A673 (cell line): ENCODE measurements at regions not wholly inside any gene's neighbourhood (a gene's known extent, or its start where the extent isn't known, plus 50 kb on each side); places are given as distances from the start of the nearest gene placed in this dataset.

ENCODE experiments used
- BruUV-seq: library from RNA; stranded (reverse); fragments of 400-500 nt; replicated peaks from 2 replicates; lab custom pipeline; 2021; lab: Mats Ljungman, UMichigan
- CTCF ChIA-PET: fragments of 300-600 bp; sonication (Branson Sonifier 250); formaldehyde crosslinking; loops from one replicate; lab custom pipeline; 2022; ENCODE audit warnings: antibody characterized with exemption; lab: Charles Lee
- POLR2A ChIA-PET: fragments of 300-600 bp; sonication (Branson Sonifier 250); formaldehyde crosslinking; loops from one replicate; lab custom pipeline; 2022; ENCODE audit warnings: antibody characterized with exemption; ENCODE audit not compliant: low non-redundant PET; lab: Charles Lee
- DNase-seq: peaks from one replicate; pipeline ENCODE4 v3.0.0-alpha.2; 2015; ENCODE audit warnings: low spot score
- H3K27ac ChIP-seq: fragments of 200-600 bp; sonication (generic); 2 replicates; pipeline ENCODE4 v1.5.1; 2016; ENCODE audit warnings: mixed run types, low read depth, mild to moderate bottlenecking, mixed read lengths, antibody characterized with exemption, low read length; ENCODE audit not compliant: poor library complexity, severe bottlenecking
- H3K27me3 ChIP-seq: fragments of 200-600 bp; sonication (generic); replicated peaks from 2 replicates; pipeline ENCODE4 v1.6.1; 2017; ENCODE audit warnings: mixed run types, low read depth, mild to moderate bottlenecking, mixed read lengths, antibody characterized with exemption, low read length; ENCODE audit not compliant: insufficient read depth, poor library complexity
- H3K36me3 ChIP-seq: fragments of 200-600 bp; sonication (generic); 2 replicates; pipeline ENCODE4 v1.6.1; 2016; ENCODE audit warnings: mixed run types, mild to moderate bottlenecking, mixed read lengths, antibody characterized with exemption, low read length; ENCODE audit not compliant: insufficient read depth, poor library complexity, severe bottlenecking
- H3K4me1 ChIP-seq: fragments of 200-600 bp; sonication (generic); 2 replicates; pipeline ENCODE4 v1.6.1; 2017; ENCODE audit warnings: mixed run types, mild to moderate bottlenecking, mixed read lengths, antibody characterized with exemption, low read length; ENCODE audit not compliant: insufficient read depth, poor library complexity, severe bottlenecking
- H3K4me3 ChIP-seq: fragments of 200-600 bp; sonication (generic); 2 replicates; pipeline ENCODE4 v1.5.1; 2016; ENCODE audit warnings: low read depth, mixed run types, mild to moderate bottlenecking, mixed read lengths, low read length; ENCODE audit not compliant: poor library complexity, severe bottlenecking
- H3K9me3 ChIP-seq: fragments of 200-600 bp; sonication (generic); 2 replicates; pipeline ENCODE4 v1.6.1; 2016; ENCODE audit warnings: mixed run types, low read depth, mild to moderate bottlenecking, mixed read lengths, antibody characterized with exemption, low read length; ENCODE audit not compliant: poor library complexity, severe bottlenecking
- EZH2 ChIP-seq: fragments of 200-600 bp; sonication (generic); IDR thresholded peaks from 2 replicates; pipeline ENCODE4 v1.6.1; 2017; ENCODE audit warnings: borderline replicate concordance, low read depth, mild to moderate bottlenecking, mixed read lengths, antibody characterized with exemption, low read length; ENCODE audit not compliant: poor library complexity, severe bottlenecking
- intact Hi-C: fragments of 100-400 bp; cut with micrococcal nuclease; formaldehyde crosslinking; loops from one replicate; pipeline ENCODE4 v1.10.0; 2022; ENCODE audit not compliant: unreplicated experiment
- TF ChIP-seq, protein P1 (sequence below): fragments of 300-800, 200-600 bp; sonication (generic); conservative IDR thresholded peaks from 2 replicates; pipeline ENCODE4 v1.5.1; 2017; ENCODE audit warnings: low read depth, mild to moderate bottlenecking, antibody characterized with exemption, low read length, moderate library complexity, mixed read lengths

- CTCF ChIA-PET = interaction anchor here (0.9 kb wide), 1 partner anchor 696 kb away, joined by 3 read pairs; no protein-coding TSS in a partner anchor
- no peaks in the 10 kb centered on the region for H3K27me3 ChIP-seq
- POLR2A ChIA-PET = no interaction called here
Observed at GRCh38 chr5:36363744-36364143, 62.0 kb upstream of the RANBP3L start.

GRCh38 chr5:36364473-36364872, 62.8 kb upstream of the RANBP3L start:
- DNase-seq = no peak
- H3K4me3 ChIP-seq = no peak overlapping the region
- intact Hi-C loops = no loop called here
- TF ChIP-seq, protein P1, sequence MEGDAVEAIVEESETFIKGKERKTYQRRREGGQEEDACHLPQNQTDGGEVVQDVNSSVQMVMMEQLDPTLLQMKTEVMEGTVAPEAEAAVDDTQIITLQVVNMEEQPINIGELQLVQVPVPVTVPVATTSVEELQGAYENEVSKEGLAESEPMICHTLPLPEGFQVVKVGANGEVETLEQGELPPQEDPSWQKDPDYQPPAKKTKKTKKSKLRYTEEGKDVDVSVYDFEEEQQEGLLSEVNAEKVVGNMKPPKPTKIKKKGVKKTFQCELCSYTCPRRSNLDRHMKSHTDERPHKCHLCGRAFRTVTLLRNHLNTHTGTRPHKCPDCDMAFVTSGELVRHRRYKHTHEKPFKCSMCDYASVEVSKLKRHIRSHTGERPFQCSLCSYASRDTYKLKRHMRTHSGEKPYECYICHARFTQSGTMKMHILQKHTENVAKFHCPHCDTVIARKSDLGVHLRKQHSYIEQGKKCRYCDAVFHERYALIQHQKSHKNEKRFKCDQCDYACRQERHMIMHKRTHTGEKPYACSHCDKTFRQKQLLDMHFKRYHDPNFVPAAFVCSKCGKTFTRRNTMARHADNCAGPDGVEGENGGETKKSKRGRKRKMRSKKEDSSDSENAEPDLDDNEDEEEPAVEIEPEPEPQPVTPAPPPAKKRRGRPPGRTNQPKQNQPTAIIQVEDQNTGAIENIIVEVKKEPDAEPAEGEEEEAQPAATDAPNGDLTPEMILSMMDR = no peak
- TF ChIP-seq EZH2 = no peak
- no peaks in the 10 kb centered on the region for H3K9me3 ChIP-seq
- no peaks in the 10 kb centered on the region for H3K36me3 ChIP-seq
- ChIA-PET CTCF (no interaction called here), POLR2A (no interaction called here)
- BruUV-seq = no TSS peak
- H3K4me1 ChIP-seq = no peaks in the 10 kb centered on the region
- H3K27ac ChIP-seq = no peak overlapping the region
- no peaks in the 10 kb centered on the region for H3K27me3 ChIP-seq

More at GRCh38 chr5:36363744-36364143, 62.0 kb upstream of the RANBP3L start:
- Histone ChIP-seq H3K4me3 (no peak overlapping the region), H3K4me1 (no peaks in the 10 kb centered on the region), H3K36me3 (no peaks in the 10 kb centered on the region), H3K27ac (no peak overlapping the region), H3K9me3 (no peaks in the 10 kb centered on the region)
- intact Hi-C loops = no loop called here
- no peak for DNase-seq
- BruUV-seq = no TSS peak
- TF ChIP-seq, protein P1 = no peak
- TF ChIP-seq EZH2 = no peak

DNA sequence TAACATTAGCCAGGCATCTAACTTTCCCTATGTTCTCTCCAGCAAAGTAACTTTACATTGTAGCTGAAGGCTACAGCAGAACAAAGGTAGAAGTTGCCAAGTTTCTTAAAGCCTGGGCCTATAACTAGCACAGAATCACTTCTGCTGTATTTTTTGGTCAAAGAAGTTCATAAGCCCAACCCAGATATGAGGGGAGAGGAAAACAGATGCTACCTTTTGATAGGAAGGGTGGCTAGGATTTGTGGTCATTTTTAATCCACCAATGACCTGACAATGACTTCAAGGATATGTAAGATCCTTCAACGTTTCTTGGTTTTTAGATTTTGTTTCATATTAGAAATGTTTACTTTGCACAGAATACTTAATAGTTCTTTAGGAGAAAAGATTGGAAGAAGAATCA, 64.2 kb upstream of the RANBP3L start:
- no peak for TF ChIP-seq EZH2
- TF ChIP-seq, protein P1 = no peak
- Histone ChIP-seq H3K4me3 (no peak overlapping the region), H3K27ac (no peak overlapping the region), H3K36me3 (no peaks in the 10 kb centered on the region), H3K4me1 (no peaks in the 10 kb centered on the region), H3K9me3 (no peaks in the 10 kb centered on the region), H3K27me3 (no peaks in the 10 kb centered on the region)
- no TSS peak for BruUV-seq
- POLR2A ChIA-PET = no interaction called here
- CTCF ChIA-PET = no interaction called here
- DNase-seq = no peak
- intact Hi-C loops = no loop called here
